Testis (tissue), 2 donors: ENCODE measurements at regions not wholly inside any gene's neighbourhood (a gene's known extent, or its start where the extent isn't known, plus 50 kb on each side); places are given as distances from the start of the nearest gene placed in this dataset.

ENCODE experiments used
- POLR2A ChIP-seq: fragments of 450-650 bp; IDR thresholded peaks from one replicate; pipeline ENCODE4 v1.6.1; 2017; ENCODE audit warnings: antibody characterized with exemption, mild to moderate bottlenecking, moderate library complexity
- TF ChIP-seq, protein P1 (sequence below), 3 experiments: fragments of 450-650 bp in 2 of 3; fragments of 200-600 bp in 1 of 3; sonication (generic) in 1 of 3; IDR thresholded peaks; one replicate each; pipeline ENCODE4 v1.5.1; 2016 to 2019; ENCODE audit warnings: antibody characterized with exemption in 3 of 3, mild to moderate bottlenecking in 2 of 3, moderate library complexity in 1 of 3

DNA sequence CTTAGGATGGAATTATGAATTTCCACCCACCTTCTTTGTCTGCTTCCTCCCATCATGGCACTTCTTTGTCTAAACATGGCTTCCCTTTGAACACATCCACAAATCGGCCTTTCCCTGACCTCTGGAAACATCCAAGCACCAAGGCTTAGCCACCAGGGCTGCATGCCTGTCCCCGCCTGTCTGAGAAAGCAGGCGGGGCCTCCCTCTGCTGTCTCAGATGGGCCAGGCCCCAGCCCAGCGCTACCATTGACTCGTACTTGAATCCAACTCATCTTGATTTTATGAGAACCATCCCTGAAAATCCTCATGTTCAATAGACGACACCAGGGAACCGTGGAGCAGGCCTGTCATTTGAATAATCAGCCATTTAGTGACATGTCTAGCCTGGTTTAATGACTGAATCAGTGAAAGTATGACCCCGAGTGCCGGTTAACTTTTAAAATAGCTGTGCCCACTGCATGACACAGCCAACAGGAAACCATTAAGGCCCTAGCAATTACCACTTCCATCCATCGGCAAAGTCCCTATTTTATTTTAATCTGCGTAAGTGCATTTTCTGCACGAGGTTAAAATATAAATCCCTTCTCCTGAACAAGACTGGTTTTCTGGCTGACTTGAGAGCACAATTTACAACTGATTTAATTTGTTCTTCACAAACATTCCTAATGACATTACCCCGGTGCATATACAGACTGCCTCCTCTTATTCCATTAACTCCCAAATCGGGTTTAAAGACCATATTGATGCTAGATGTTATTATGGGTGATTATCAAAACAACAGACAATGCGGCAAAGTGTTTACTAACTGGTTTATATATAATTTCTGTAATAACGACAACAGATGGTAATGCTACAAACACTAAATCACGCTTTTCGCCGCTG is 194.7 kb downstream of the BUB3 start:
- TF ChIP-seq, protein P1, sequence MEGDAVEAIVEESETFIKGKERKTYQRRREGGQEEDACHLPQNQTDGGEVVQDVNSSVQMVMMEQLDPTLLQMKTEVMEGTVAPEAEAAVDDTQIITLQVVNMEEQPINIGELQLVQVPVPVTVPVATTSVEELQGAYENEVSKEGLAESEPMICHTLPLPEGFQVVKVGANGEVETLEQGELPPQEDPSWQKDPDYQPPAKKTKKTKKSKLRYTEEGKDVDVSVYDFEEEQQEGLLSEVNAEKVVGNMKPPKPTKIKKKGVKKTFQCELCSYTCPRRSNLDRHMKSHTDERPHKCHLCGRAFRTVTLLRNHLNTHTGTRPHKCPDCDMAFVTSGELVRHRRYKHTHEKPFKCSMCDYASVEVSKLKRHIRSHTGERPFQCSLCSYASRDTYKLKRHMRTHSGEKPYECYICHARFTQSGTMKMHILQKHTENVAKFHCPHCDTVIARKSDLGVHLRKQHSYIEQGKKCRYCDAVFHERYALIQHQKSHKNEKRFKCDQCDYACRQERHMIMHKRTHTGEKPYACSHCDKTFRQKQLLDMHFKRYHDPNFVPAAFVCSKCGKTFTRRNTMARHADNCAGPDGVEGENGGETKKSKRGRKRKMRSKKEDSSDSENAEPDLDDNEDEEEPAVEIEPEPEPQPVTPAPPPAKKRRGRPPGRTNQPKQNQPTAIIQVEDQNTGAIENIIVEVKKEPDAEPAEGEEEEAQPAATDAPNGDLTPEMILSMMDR (IDR thresholded peaks at IDR 0.05): no peak
- no peak for TF ChIP-seq POLR2A
